Psoas muscle (tissue), 7 donors: ENCODE measurements at regions not wholly inside any gene's neighbourhood (a gene's known extent, or its start where the extent isn't known, plus 50 kb on each side); places are given as distances from the start of the nearest gene placed in this dataset.
"Not testable (repeated sequence)": the region's sequence is repeated elsewhere in the genome, so short reads cannot be mapped to it uniquely, and the experiment has no call there.

Source experiments
- ATAC-seq, 4 donors: fragments of 200-7000 bp; cut with Tn5 transposase; one replicate each; pipeline ENCODE4 v1.9.1; 2020; ENCODE audit warnings: moderate library complexity in 3 of 4, mild to moderate bottlenecking in 2 of 4
- DNase-seq, 2 donors: peaks; one replicate each; pipeline ENCODE4 v3.0.0-alpha.2; 2020
- H3K27ac ChIP-seq: fragments of 200-600 bp; one replicate; pipeline ENCODE4 v1.8.0; 2022
- H3K27me3 ChIP-seq, 3 donors: fragments of 200-600 bp in 1 of 3; one replicate each; pipeline versions ENCODE4 v1.6.1 to v1.8.0; 2013 to 2022; ENCODE audit warnings: low read length in 2 of 3, mild to moderate bottlenecking in 2 of 3, moderate library complexity in 1 of 3; ENCODE audit not compliant: insufficient read depth in 3 of 3
- H3K36me3 ChIP-seq, 2 donors: fragments of 200-600 bp in 1 of 2; one replicate each; pipeline versions ENCODE4 v1.6.1 to v1.8.0; 2013 to 2022; ENCODE audit warnings: low read depth in 1 of 2, mild to moderate bottlenecking in 1 of 2, moderate library complexity in 1 of 2; ENCODE audit not compliant: insufficient read depth in 1 of 2
- H3K4me1 ChIP-seq: fragments of 200-600 bp; one replicate; pipeline ENCODE4 v1.8.0; 2022
- H3K4me3 ChIP-seq: fragments of 200-600 bp; one replicate; pipeline ENCODE4 v1.8.0; 2022; ENCODE audit warnings: mild to moderate bottlenecking
- H3K9me3 ChIP-seq: fragments of 200-600 bp; one replicate; pipeline ENCODE4 v1.8.0; 2022
- CTCF ChIP-seq: fragments of 200-600 bp; IDR thresholded peaks from one replicate; pipeline ENCODE4 v1.8.0; 2022; ENCODE audit warnings: antibody characterized with exemption
- WGBS, 3 donors: extraction: QIAGEN DNeasy Blood & Tissue Kit; methylation state at CpG; one replicate each; pipeline versions ENCODE4 v1.1.6 to v1.1.7; 2013; 5-methylcytosine and 5-hydroxymethylcytosine counted together
- intact Hi-C, 2 donors: fragments of 100-400 bp; cut with DNase I; formaldehyde crosslinking; loops; one replicate each; pipeline versions ENCODE4 v1.11.0 to v1.14.2; 2022
- donor health status: healthy with polysubstance abuse.
- donor health status: DM: no; HTN: no; CAD: no; lungs with moderate emphysema.
- donor health status: Bipolar disorder and iron deficiency.
- donor health status: healthy.
- donor health status: DM: yes; HTN: yes; CAD: no.
- donor health status: DM: no; HTN: no; CAD: no.
- donor health status: DM: yes; HTN: yes; CAD: no.

DNA sequence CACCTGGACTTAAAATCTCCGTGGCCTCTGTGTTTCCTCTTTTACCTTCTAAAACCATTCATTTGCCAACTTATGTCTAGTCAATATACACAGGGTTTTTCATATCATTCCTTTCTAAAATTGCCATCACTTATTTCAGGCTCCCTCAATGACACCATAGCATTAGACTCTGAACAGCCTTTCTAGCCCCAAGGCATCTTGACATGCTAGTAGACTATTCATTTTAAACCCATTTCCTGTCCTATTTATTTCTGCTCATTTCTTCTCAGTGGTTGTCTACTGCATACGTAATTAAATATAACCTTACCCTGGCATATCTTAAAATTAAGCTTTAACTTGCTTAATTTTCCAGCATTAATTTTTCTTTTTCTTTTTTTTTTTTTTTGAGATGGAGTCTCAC, 83.2 kb downstream of the PHAX start:
- no peaks in the 10 kb centered on the region for H3K36me3 ChIP-seq
- H3K4me1 ChIP-seq = no peaks in the 10 kb centered on the region
- ATAC-seq = no peak
- no peaks in the 10 kb centered on the region for H3K9me3 ChIP-seq
- 86 to 91% (median 91%) methylated on average over 2 of the region's 2 CpGs for WGBS, 3 donors
- peaks cover 0 to 7% (median 0%) of the 10 kb centered on the region in 3 donors for H3K27me3 ChIP-seq
- H3K4me3 ChIP-seq = no peak overlapping the region
- intact Hi-C loops = no loop called here
- DNase-seq = no peak
- TF ChIP-seq CTCF = no peak
- H3K27ac ChIP-seq = no peak overlapping the region

DNA sequence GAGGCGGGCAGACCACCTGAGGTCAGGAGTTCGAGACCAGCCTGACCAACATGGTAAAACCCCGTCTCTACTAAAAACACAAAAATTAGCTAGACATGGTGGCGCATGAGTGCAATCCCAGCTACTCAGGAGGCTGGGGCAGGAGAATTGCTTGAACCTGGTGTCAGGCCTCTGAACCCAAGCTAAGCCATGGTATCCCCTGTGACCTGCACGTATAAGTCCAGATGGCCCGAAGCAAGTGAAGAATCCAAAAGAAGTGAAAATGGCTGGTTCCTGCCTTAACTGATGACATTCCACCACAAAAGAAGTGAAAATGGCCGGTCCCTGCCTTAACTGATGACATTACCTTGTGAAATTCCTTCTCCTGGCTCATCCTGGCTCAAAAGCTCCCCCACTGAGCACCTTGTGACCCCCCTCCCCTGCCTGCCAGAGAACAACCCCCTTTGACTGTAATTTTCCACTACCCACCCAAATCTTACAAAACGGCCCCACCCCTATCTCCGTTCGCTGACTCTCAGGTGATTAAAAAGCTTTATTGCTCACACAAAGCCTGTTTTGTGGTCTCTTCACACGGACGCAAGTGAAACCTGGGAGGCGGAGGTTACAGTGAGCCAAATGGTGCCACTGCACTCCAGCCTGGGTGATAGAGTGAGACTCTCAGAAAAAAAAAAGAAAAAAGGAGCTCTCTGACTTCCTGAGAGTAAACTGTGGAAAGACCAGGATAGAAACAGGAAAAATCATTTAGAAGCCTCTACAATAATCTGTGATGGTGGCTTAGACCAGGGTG, 84.1 kb downstream of the PHAX start:
- DNase-seq, intact Hi-C loops: not testable (repeated sequence)
- WGBS, 3 donors = 65 to 70% (median 67%) methylated on average over 13 of the region's 13 CpGs

DNA sequence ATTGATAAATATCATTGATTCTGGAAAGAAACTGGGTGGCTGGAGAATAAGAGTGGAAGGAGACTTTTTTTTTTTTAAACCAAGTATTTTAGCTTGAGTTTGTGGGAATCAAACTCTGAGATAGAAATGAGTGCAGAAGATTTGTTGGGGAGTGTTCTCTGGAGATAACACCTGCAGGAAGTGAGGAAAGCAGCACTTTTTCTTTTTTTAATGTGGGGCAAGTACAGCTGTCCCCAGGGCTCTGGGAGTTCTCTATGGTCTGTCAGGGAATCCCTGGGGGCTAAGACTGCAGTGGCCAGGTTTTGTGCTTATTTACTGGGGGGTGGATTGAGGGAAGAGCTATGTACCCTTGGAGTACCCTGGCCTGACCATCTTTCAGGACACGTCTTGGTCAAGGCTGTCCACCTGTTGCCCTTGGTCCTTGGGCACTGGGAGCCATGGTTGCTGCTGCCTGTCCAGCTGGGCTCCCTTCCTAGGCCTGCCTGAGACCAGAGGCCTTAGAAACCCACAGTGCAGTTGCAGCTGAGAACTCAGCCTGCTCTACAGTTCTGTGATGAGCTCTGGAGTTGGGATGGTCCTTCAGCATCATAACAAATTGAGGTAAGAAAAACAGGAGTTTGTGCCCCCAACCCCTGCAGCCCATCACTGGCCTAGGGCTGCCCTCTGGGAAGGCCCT, 85.8 kb downstream of the PHAX start:
- no peak overlapping the region for H3K4me3 ChIP-seq
- intact Hi-C loops = no loop called here
- no peaks in the 10 kb centered on the region for H3K36me3 ChIP-seq
- H3K27me3 ChIP-seq = peaks cover 0 to 7% (median 0%) of the 10 kb centered on the region in 3 donors
- no peaks in the 10 kb centered on the region for H3K4me1 ChIP-seq
- no peak for ATAC-seq
- 31 to 45% (median 38%) methylated on average over 1 of the region's 1 CpG for WGBS, 3 donors
- no peak for DNase-seq
- no peaks in the 10 kb centered on the region for H3K9me3 ChIP-seq
- TF ChIP-seq CTCF = no peak
- H3K27ac ChIP-seq = no peak overlapping the region

More for the DNA sequence above, 84.1 kb downstream of the PHAX start:
- H3K4me3 ChIP-seq, H3K27me3 ChIP-seq, H3K27ac ChIP-seq, H3K9me3 ChIP-seq, ATAC-seq, H3K4me1 ChIP-seq, H3K36me3 ChIP-seq: not testable (repeated sequence)

- no peak for DNase-seq
Observed at GRCh38 chr5:126692971-126693370, 84.0 kb upstream of the LMNB1 start.

More at GRCh38 chr5:126692971-126693370, 84.0 kb upstream of the LMNB1 start:
- intact Hi-C loops = no loop called here
- no peaks in the 10 kb centered on the region for H3K27me3 ChIP-seq
- no peaks in the 10 kb centered on the region for H3K36me3 ChIP-seq
- no peaks in the 10 kb centered on the region for H3K4me1 ChIP-seq
- 83 to 89% (median 89%) methylated on average over 5 of the region's 5 CpGs for WGBS, 3 donors
- H3K4me3 ChIP-seq = no peak overlapping the region
- no peak overlapping the region for H3K27ac ChIP-seq
- H3K9me3 ChIP-seq = no peaks in the 10 kb centered on the region
- TF ChIP-seq CTCF = no peak
- no peak for ATAC-seq
